PC-3 (cell line): ENCODE measurements at regions not wholly inside any gene's neighbourhood (a gene's known extent, or its start where the extent isn't known, plus 50 kb on each side); places are given as distances from the start of the nearest gene placed in this dataset.

ENCODE experiments used
- ATAC-seq: fragments of 200-7000 bp; cut with Tn5 transposase; 2 replicates; pipeline ENCODE4 v1.9.1; 2020; ENCODE audit warnings: mild to moderate bottlenecking, moderate library complexity
- BruUV-seq: library from RNA; stranded (reverse); fragments of 400-500 nt; replicated peaks from 2 replicates; lab custom pipeline; 2021; lab: Mats Ljungman, UMichigan
- CTCF ChIA-PET: fragments of 300-600 bp; sonication (Branson Sonifier 250); formaldehyde crosslinking; loops from one replicate; lab custom pipeline; 2022; ENCODE audit warnings: antibody characterized with exemption; lab: Charles Lee
- POLR2A ChIA-PET: fragments of 300-600 bp; sonication (Branson Sonifier 250); formaldehyde crosslinking; loops from one replicate; lab custom pipeline; 2022; ENCODE audit warnings: antibody characterized with exemption; ENCODE audit not compliant: unreplicated experiment; lab: Charles Lee
- DNase-seq: peaks from one replicate; pipeline ENCODE4 v3.0.0-alpha.2; 2015
- H2AFZ ChIP-seq: fragments of 300-600 bp; sonication (generic); 2 replicates; pipeline ENCODE4 v1.6.0; 2016; ENCODE audit warnings: antibody characterized with exemption, low read length
- H3F3A ChIP-seq: fragments of 300-600 bp; sonication (generic); one replicate; pipeline ENCODE4 v1.6.0; 2017; ENCODE audit warnings: antibody characterized with exemption, low read length, control low read depth, mild to moderate bottlenecking; ENCODE audit not compliant: unreplicated experiment
- H3K27ac ChIP-seq: fragments of 300-600 bp; sonication (generic); 2 replicates; pipeline ENCODE4 v1.5.1; 2016; ENCODE audit warnings: mild to moderate bottlenecking, low read length
- H3K27me3 ChIP-seq: fragments of 300-600 bp; sonication (generic); 2 replicates; pipeline ENCODE4 v1.6.1; 2016; ENCODE audit warnings: low read length, mixed read lengths
- H3K36me3 ChIP-seq: fragments of 300-600 bp; sonication (generic); 2 replicates; pipeline ENCODE4 v1.6.1; 2016; ENCODE audit warnings: low read depth, mixed run types, low read length, mixed read lengths
- H3K4me1 ChIP-seq: fragments of 300-600 bp; sonication (generic); 2 replicates; pipeline ENCODE4 v1.5.1; 2016; ENCODE audit warnings: low read length; ENCODE audit not compliant: insufficient read depth
- H3K4me2 ChIP-seq: fragments of 300-600 bp; sonication (generic); 2 replicates; pipeline ENCODE4 v1.6.0; 2016; ENCODE audit warnings: low read length
- H3K4me3 ChIP-seq: fragments of 300-600 bp; sonication (generic); 2 replicates; pipeline ENCODE4 v1.5.1; 2016; ENCODE audit warnings: mild to moderate bottlenecking, low read length, mixed read lengths
- H3K79me2 ChIP-seq: fragments of 300-600 bp; sonication (generic); 2 replicates; pipeline ENCODE4 v1.6.1; 2017; ENCODE audit warnings: low read length, mixed read lengths
- H3K9ac ChIP-seq: fragments of 300-600 bp; sonication (generic); 2 replicates; pipeline ENCODE4 v1.6.0; 2016; ENCODE audit warnings: mild to moderate bottlenecking, low read length
- H3K9me2 ChIP-seq: fragments of 300-600 bp; sonication (generic); replicated peaks from 2 replicates; pipeline ENCODE4 v1.6.1; 2016; ENCODE audit warnings: mixed run types, low read length, mixed read lengths
- H3K9me3 ChIP-seq: fragments of 300-600 bp; sonication (generic); 2 replicates; pipeline ENCODE4 v1.6.1; 2016; ENCODE audit warnings: low read length, mixed read lengths
- H4K20me1 ChIP-seq: fragments of 300-600 bp; sonication (generic); 2 replicates; pipeline ENCODE4 v1.6.1; 2016; ENCODE audit warnings: low read length, mixed read lengths
- CTCF ChIP-seq: fragments of 300-600 bp; sonication (generic); conservative IDR thresholded peaks from 2 replicates; pipeline ENCODE4 v1.5.1; 2017; ENCODE audit warnings: antibody characterized with exemption, low read depth, mild to moderate bottlenecking, low read length
- EZH2 ChIP-seq: fragments of 300-600 bp; sonication (generic); IDR thresholded peaks from one replicate; pipeline ENCODE4 v1.6.1; 2017; ENCODE audit warnings: antibody characterized with exemption, mild to moderate bottlenecking, low read length; ENCODE audit not compliant: unreplicated experiment
- EZH2phosphoT487 ChIP-seq: fragments of 300-600 bp; sonication (generic); IDR thresholded peaks from 2 replicates; pipeline ENCODE4 v1.6.1; 2018; ENCODE audit warnings: mild to moderate bottlenecking, antibody characterized with exemption, low read length, borderline replicate concordance
- intact Hi-C: fragments of 100-400 bp; cut with micrococcal nuclease; formaldehyde crosslinking; loops from 2 replicates; pipeline ENCODE4 v1.9.0; 2023

GRCh38 chr16:86706726-86707125 is 128.4 kb downstream of the FOXL1 start:
- Histone ChIP-seq H3K9me3 (no peaks in the 10 kb centered on the region), H3K36me3 (no peaks in the 10 kb centered on the region), H4K20me1 (no peaks in the 10 kb centered on the region), H3K4me3 (no peak overlapping the region), H3K9ac (no peak overlapping the region), H3K27me3 (peaks cover 12% of the 10 kb centered on the region), H3K9me2 (no peaks in the 10 kb centered on the region), H3F3A (no peaks in the 10 kb centered on the region), H3K27ac (no peak overlapping the region), H3K79me2 (no peaks in the 10 kb centered on the region), H3K4me1 (no peaks in the 10 kb centered on the region), H3K4me2 (no peak overlapping the region), H2AFZ (no peak overlapping the region)
- intact Hi-C loops, result no loop called here
- ATAC-seq (no peak), DNase-seq (no peak)
- CTCF ChIA-PET, result no interaction called here
- BruUV-seq, result no TSS peak
- POLR2A ChIA-PET, result no interaction called here
- TF ChIP-seq EZH2phosphoT487, result no peak
- TF ChIP-seq EZH2, result no peak
- no peak for TF ChIP-seq CTCF

DNA sequence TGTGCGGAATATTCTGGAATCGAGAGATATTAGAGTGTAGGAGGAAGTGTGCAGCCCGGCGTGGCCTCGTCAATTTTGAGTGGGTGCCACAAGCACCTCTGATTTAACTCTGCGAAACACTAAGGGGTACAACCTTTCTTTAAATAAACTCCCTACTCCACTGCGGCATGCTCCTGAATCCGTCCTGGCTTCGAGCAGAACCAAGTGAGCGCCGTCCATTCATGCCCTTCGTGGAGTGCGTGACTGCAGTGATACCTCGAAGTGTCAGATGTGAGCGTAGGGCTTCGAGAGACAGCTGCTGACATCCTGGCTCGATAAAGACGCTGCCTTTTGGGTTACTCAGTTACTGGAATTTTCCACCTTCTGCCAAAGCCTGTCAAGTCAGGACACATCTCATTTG is 128.8 kb downstream of the FOXL1 start:
- no peak overlapping the region for H2AFZ ChIP-seq
- POLR2A ChIA-PET, result no interaction called here
- intact Hi-C loops, result no loop called here
- TF ChIP-seq CTCF (no peak), EZH2phosphoT487 (no peak), EZH2 (no peak)
- H3K36me3 ChIP-seq, result no peaks in the 10 kb centered on the region
- no peak overlapping the region for H3K9ac ChIP-seq
- CTCF ChIA-PET, result no interaction called here
- ATAC-seq (no peak), DNase-seq (no peak)
- H3K27ac ChIP-seq, result no peak overlapping the region
- no peaks in the 10 kb centered on the region for H3F3A ChIP-seq
- no peaks in the 10 kb centered on the region for H3K9me3 ChIP-seq
- H3K79me2 ChIP-seq, result no peaks in the 10 kb centered on the region
- peaks cover 12% of the 10 kb centered on the region for H3K27me3 ChIP-seq
- no peak overlapping the region for H3K4me3 ChIP-seq
- BruUV-seq, result no TSS peak
- no peak overlapping the region for H3K4me2 ChIP-seq
- H4K20me1 ChIP-seq, result no peaks in the 10 kb centered on the region
- H3K9me2 ChIP-seq, result no peaks in the 10 kb centered on the region
- no peaks in the 10 kb centered on the region for H3K4me1 ChIP-seq

GRCh38 chr16:86707581-86707980 is 129.2 kb downstream of the FOXL1 start:
- ATAC-seq, result no peak
- Histone ChIP-seq H3K4me1 (no peaks in the 10 kb centered on the region), H3K9me3 (no peaks in the 10 kb centered on the region), H3K9ac (no peak overlapping the region), H4K20me1 (no peaks in the 10 kb centered on the region), H3K36me3 (no peaks in the 10 kb centered on the region), H3K27me3 (peaks cover 12% of the 10 kb centered on the region), H2AFZ (no peak overlapping the region), H3F3A (no peaks in the 10 kb centered on the region), H3K79me2 (no peaks in the 10 kb centered on the region), H3K4me3 (no peak overlapping the region), H3K27ac (no peak overlapping the region), H3K9me2 (no peaks in the 10 kb centered on the region), H3K4me2 (no peak overlapping the region)
- POLR2A ChIA-PET, result no interaction called here
- CTCF ChIA-PET, result no interaction called here
- TF ChIP-seq EZH2phosphoT487 (no peak), CTCF (no peak), EZH2 (no peak)
- DNase-seq, result no peak
- intact Hi-C loops, result no loop called here
- BruUV-seq, result no TSS peak
